ENCODE measurements at regions not wholly inside any gene's neighbourhood (a gene's known extent, or its start where the extent isn't known, plus 50 kb on each side); places are given as distances from the start of the nearest gene placed in this dataset.

- DNase-seq (ENCODE audit: low read depth), result no peak
- H3K4me3 ChIP-seq (ENCODE audit: low read depth, low read length), result no peak overlapping the region
- TF ChIP-seq CTCF (IDR thresholded peaks at IDR 0.05; ENCODE audit: insufficient read depth, low read length), result no peak
Observed at GRCh38 chr2:12116228-12116750, 369.9 kb downstream of the LPIN1 start.

GRCh38 chr2:12119841-12120240, 373.4 kb downstream of the LPIN1 start:
- TF ChIP-seq CTCF (IDR thresholded peaks at IDR 0.05; ENCODE audit: insufficient read depth, low read length), result no peak
- DNase-seq (ENCODE audit: low read depth), result peak; percentile 61
- no peak overlapping the region for H3K4me3 ChIP-seq (ENCODE audit: low read depth, low read length)

GRCh38 chr2:12120281-12121150, 374.1 kb downstream of the LPIN1 start:
- peak; percentile 84 for DNase-seq (ENCODE audit: low read depth)
- no peak overlapping the region for H3K4me3 ChIP-seq (ENCODE audit: low read depth, low read length)

GRCh38 chr2:12124790-12125189, 378.4 kb downstream of the LPIN1 start:
- DNase-seq (ENCODE audit: low read depth), result no peak
- H3K4me3 ChIP-seq (ENCODE audit: low read depth, low read length), result no peak overlapping the region
- TF ChIP-seq CTCF (IDR thresholded peaks at IDR 0.05; ENCODE audit: insufficient read depth, low read length), result no peak

More at GRCh38 chr2:12120281-12121150, 374.1 kb downstream of the LPIN1 start:
- TF ChIP-seq CTCF (IDR thresholded peaks at IDR 0.05; ENCODE audit: insufficient read depth, low read length), result no peak

- no peak for DNase-seq (ENCODE audit: low read depth)
- no peak for TF ChIP-seq CTCF (IDR thresholded peaks at IDR 0.05; ENCODE audit: insufficient read depth, low read length)
- H3K4me3 ChIP-seq (ENCODE audit: low read depth, low read length), result no peak overlapping the region
Observed at GRCh38 chr2:12126318-12126717, 379.9 kb downstream of the LPIN1 start.

- H3K4me3 ChIP-seq (ENCODE audit: low read depth, low read length), result no peak overlapping the region
- TF ChIP-seq CTCF (IDR thresholded peaks at IDR 0.05; ENCODE audit: insufficient read depth, low read length), result no peak
- no peak for DNase-seq (ENCODE audit: low read depth)
Observed at GRCh38 chr2:12127638-12128037, 381.2 kb downstream of the LPIN1 start.
